H9 (cell line): ENCODE measurements at regions not wholly inside any gene's neighbourhood (a gene's known extent, or its start where the extent isn't known, plus 50 kb on each side); places are given as distances from the start of the nearest gene placed in this dataset.

Experiments
- DNase-seq: peaks from one replicate; pipeline ENCODE4 v3.0.0-alpha.2; 2017
- H2AFZ ChIP-seq: one replicate; pipeline ENCODE4 v1.6.1; 2013; ENCODE audit warnings: mild to moderate bottlenecking, low read length, control low read depth, moderate library complexity
- H2AK5ac ChIP-seq: 2 replicates; pipeline ENCODE4 v1.6.1; 2013; ENCODE audit warnings: low read length, control low read depth, mixed read lengths; ENCODE audit not compliant: insufficient read length
- H2BK120ac ChIP-seq: one replicate; pipeline ENCODE4 v1.6.1; 2013; ENCODE audit warnings: low read depth, mild to moderate bottlenecking, low read length, control low read depth, inconsistent platforms; ENCODE audit not compliant: poor library complexity, severe bottlenecking
- H2BK12ac ChIP-seq: 2 replicates; pipeline ENCODE4 v1.6.1; 2013; ENCODE audit warnings: low read length, control low read depth, mixed read lengths, low read depth; ENCODE audit not compliant: insufficient read length
- H2BK15ac ChIP-seq: 2 replicates; pipeline ENCODE4 v1.6.1; 2013; ENCODE audit warnings: low read depth, low read length, control low read depth
- H2BK20ac ChIP-seq: one replicate; pipeline ENCODE4 v1.6.1; 2013; ENCODE audit warnings: low read depth, mild to moderate bottlenecking, low read length, control low read depth, inconsistent platforms; ENCODE audit not compliant: poor library complexity, severe bottlenecking
- H2BK5ac ChIP-seq: 2 replicates; pipeline ENCODE4 v1.6.1; 2013; ENCODE audit warnings: low read length, control low read depth, mixed read lengths; ENCODE audit not compliant: insufficient read length
- H3K14ac ChIP-seq: 2 replicates; pipeline ENCODE4 v1.6.1; 2013; ENCODE audit warnings: low read length, control low read depth; ENCODE audit not compliant: insufficient read depth
- H3K18ac ChIP-seq: 2 replicates; pipeline ENCODE4 v1.6.1; 2013; ENCODE audit warnings: low read depth, mild to moderate bottlenecking, mixed read lengths, low read length, control low read depth; ENCODE audit not compliant: insufficient read length
- H3K23ac ChIP-seq: 2 replicates; pipeline ENCODE4 v1.6.1; 2013; ENCODE audit warnings: low read length, control low read depth, mixed read lengths, low read depth; ENCODE audit not compliant: insufficient read length
- H3K23me2 ChIP-seq: 2 replicates; pipeline ENCODE4 v1.6.1; 2013; ENCODE audit warnings: low read depth, mild to moderate bottlenecking, mixed read lengths, low read length, control low read depth; ENCODE audit not compliant: insufficient read length, poor library complexity, severe bottlenecking
- H3K27ac ChIP-seq: 2 replicates; pipeline ENCODE4 v1.5.1; 2013; ENCODE audit warnings: low read length, control low read depth, mixed read lengths, low read depth; ENCODE audit not compliant: insufficient read length
- H3K27me3 ChIP-seq: 2 replicates; pipeline ENCODE4 v1.6.1; 2013; ENCODE audit warnings: low read length, control low read depth, inconsistent platforms; ENCODE audit not compliant: insufficient read depth
- H3K4ac ChIP-seq: 2 replicates; pipeline ENCODE4 v1.6.1; 2013; ENCODE audit warnings: low read depth, mild to moderate bottlenecking, control low read depth, inconsistent platforms, low read length, moderate library complexity
- H3K4me1 ChIP-seq: 2 replicates; pipeline ENCODE4 v1.6.1; 2013; ENCODE audit warnings: low read length, control low read depth, inconsistent platforms; ENCODE audit not compliant: insufficient read depth
- H3K4me2 ChIP-seq: 2 replicates; pipeline ENCODE4 v1.6.1; 2013; ENCODE audit warnings: low read length, control low read depth, mixed read lengths; ENCODE audit not compliant: insufficient read length, insufficient read depth
- H3K56ac ChIP-seq: 2 replicates; pipeline ENCODE4 v1.6.1; 2013; ENCODE audit warnings: low read depth, mild to moderate bottlenecking, mixed read lengths, low read length, control low read depth; ENCODE audit not compliant: insufficient read length
- H3K79me1 ChIP-seq: 2 replicates; pipeline ENCODE4 v1.6.1; 2013; ENCODE audit warnings: low read depth, mild to moderate bottlenecking, moderate library complexity, low read length, control low read depth, inconsistent platforms; ENCODE audit not compliant: insufficient read depth, poor library complexity, severe bottlenecking
- H3K79me2 ChIP-seq: 2 replicates; pipeline ENCODE4 v1.6.1; 2013; ENCODE audit warnings: low read length, control low read depth, inconsistent platforms; ENCODE audit not compliant: insufficient read depth
- H3K9ac ChIP-seq: 2 replicates; pipeline ENCODE4 v1.6.1; 2013; ENCODE audit warnings: low read length, control low read depth, mixed read lengths; ENCODE audit not compliant: insufficient read length; ENCODE audit errors: extremely low read depth
- H3K9me3 ChIP-seq: one replicate; pipeline ENCODE4 v1.6.1; 2013; ENCODE audit warnings: low read depth, low read length, inconsistent platforms; ENCODE audit not compliant: control insufficient read depth
- H3T11ph ChIP-seq: one replicate; pipeline ENCODE4 v1.6.1; 2013; ENCODE audit warnings: mild to moderate bottlenecking, low read length, control low read depth, inconsistent platforms
- H4K20me1 ChIP-seq: one replicate; pipeline ENCODE4 v1.6.1; 2013; ENCODE audit not compliant: control insufficient read depth, insufficient read length, insufficient read depth
- H4K5ac ChIP-seq: 2 replicates; pipeline ENCODE4 v1.6.1; 2013; ENCODE audit warnings: low read depth, mild to moderate bottlenecking, mixed read lengths, low read length, control low read depth; ENCODE audit not compliant: insufficient read length
- H4K8ac ChIP-seq: replicated peaks from 2 replicates; pipeline ENCODE4 v1.6.1; 2013; ENCODE audit warnings: low read length, control low read depth, mixed read lengths, low read depth; ENCODE audit not compliant: insufficient read length
- H4K91ac ChIP-seq: 2 replicates; pipeline ENCODE4 v1.6.1; 2013; ENCODE audit warnings: low read depth, mild to moderate bottlenecking, moderate library complexity, mixed read lengths, low read length, control low read depth; ENCODE audit not compliant: insufficient read length
- H3K27ac Mint-ChIP-seq, 3 experiments: 2 replicates in 2 of 3; 3 replicates in 1 of 3; pipeline ENCODE4 v1.8.0; 2020 to 2021; ENCODE audit warnings: mixed read lengths in 3 of 3, mild to moderate bottlenecking in 1 of 3, moderate library complexity in 1 of 3
- H3K27me3 Mint-ChIP-seq: 2 replicates; pipeline ENCODE4 v1.8.0; 2021; ENCODE audit warnings: low read depth, mild to moderate bottlenecking, moderate library complexity, mixed read lengths
- H3K36me3 Mint-ChIP-seq, 3 experiments: 2 replicates in 2 of 3; 3 replicates in 1 of 3; pipeline ENCODE4 v1.8.0; 2020 to 2021; ENCODE audit warnings: low read depth in 3 of 3, mixed read lengths in 3 of 3; ENCODE audit not compliant: insufficient read depth in 1 of 3
- H3K4me1 Mint-ChIP-seq, 2 experiments: 2 replicates each; pipeline ENCODE4 v1.8.0; 2020; ENCODE audit warnings: mixed read lengths in 2 of 2
- H3K4me3 Mint-ChIP-seq, 2 experiments: 2 replicates in 1 of 2; 3 replicates in 1 of 2; pipeline ENCODE4 v1.8.0; 2020 to 2021; ENCODE audit warnings: mild to moderate bottlenecking in 2 of 2, mixed read lengths in 2 of 2, moderate library complexity in 1 of 2
- H3K9me3 Mint-ChIP-seq, 2 experiments: 2 replicates in 1 of 2; 3 replicates in 1 of 2; pipeline ENCODE4 v1.8.0; 2020; ENCODE audit warnings: mild to moderate bottlenecking in 2 of 2, mixed read lengths in 2 of 2, moderate library complexity in 1 of 2
- WGBS: extraction: QIAGEN DNeasy Blood & Tissue Kit; methylation state at CpG from one replicate; pipeline ENCODE4 v1.1.7; 2013; ENCODE audit warnings: missing lambda C conversion rate, low lambda C conversion rate, mixed read lengths; ENCODE audit not compliant: insufficient read length; ENCODE audit errors: extremely low coverage; 5-methylcytosine and 5-hydroxymethylcytosine counted together
- TF ChIP-seq, protein P1 (sequence below): fragments of 200-600 bp; sonication (generic); conservative IDR thresholded peaks from 3 replicates; pipeline ENCODE4 v1.8.0; 2021; ENCODE audit warnings: antibody characterized with exemption, mild to moderate bottlenecking

GRCh38 chr15:25172691-25173090 lies 217.9 kb downstream of the SNRPN start:
- DNase-seq, result no peak
- Histone ChIP-seq H3K79me2 (no peaks in the 10 kb centered on the region), H3K79me1 (no peaks in the 10 kb centered on the region), H2BK15ac (no peak overlapping the region), H4K91ac (no peak overlapping the region), H3K4ac (no peak overlapping the region), H3K18ac (no peak overlapping the region), H3K27me3 (no peaks in the 10 kb centered on the region), H3K23me2 (no peaks in the 10 kb centered on the region), H3K4me1 (no peaks in the 10 kb centered on the region), H4K5ac (no peak overlapping the region), H2BK20ac (no peak overlapping the region), H3K56ac (no peak overlapping the region), H3K23ac (no peak overlapping the region), H4K8ac (no peak overlapping the region), H2AFZ (no peak overlapping the region), H3K4me2 (no peak overlapping the region), H3K14ac (no peak overlapping the region), H3K27ac (no peak overlapping the region), H4K20me1 (no peaks in the 10 kb centered on the region), H3T11ph (no peak overlapping the region), H2AK5ac (no peak overlapping the region), H3K9ac (no peak overlapping the region), H2BK120ac (no peak overlapping the region), H3K9me3 (peaks cover 58% of the 10 kb centered on the region), H2BK12ac (no peak overlapping the region), H2BK5ac (no peak overlapping the region)
- TF ChIP-seq, protein P1, sequence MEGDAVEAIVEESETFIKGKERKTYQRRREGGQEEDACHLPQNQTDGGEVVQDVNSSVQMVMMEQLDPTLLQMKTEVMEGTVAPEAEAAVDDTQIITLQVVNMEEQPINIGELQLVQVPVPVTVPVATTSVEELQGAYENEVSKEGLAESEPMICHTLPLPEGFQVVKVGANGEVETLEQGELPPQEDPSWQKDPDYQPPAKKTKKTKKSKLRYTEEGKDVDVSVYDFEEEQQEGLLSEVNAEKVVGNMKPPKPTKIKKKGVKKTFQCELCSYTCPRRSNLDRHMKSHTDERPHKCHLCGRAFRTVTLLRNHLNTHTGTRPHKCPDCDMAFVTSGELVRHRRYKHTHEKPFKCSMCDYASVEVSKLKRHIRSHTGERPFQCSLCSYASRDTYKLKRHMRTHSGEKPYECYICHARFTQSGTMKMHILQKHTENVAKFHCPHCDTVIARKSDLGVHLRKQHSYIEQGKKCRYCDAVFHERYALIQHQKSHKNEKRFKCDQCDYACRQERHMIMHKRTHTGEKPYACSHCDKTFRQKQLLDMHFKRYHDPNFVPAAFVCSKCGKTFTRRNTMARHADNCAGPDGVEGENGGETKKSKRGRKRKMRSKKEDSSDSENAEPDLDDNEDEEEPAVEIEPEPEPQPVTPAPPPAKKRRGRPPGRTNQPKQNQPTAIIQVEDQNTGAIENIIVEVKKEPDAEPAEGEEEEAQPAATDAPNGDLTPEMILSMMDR, result no peak
- Mint-ChIP-seq H3K4me3 (no peak overlapping the region), H3K27ac (peak overlapping the region in 1 of 3 experiments; percentile 89; a peak in 1 of 7 replicates), H3K27me3 (no peaks in the 10 kb centered on the region; the same call in 1 of the 2 replicates), H3K4me1 (no peaks in the 10 kb centered on the region), H3K9me3 (peaks cover 73 to 81% of the 10 kb centered on the region in 2 experiments), H3K36me3 (peaks cover 12 to 19% (median 15%) of the 10 kb centered on the region in 3 experiments; a peak in 6 of 7 replicates)
- no CpG with 5 or more reads among the region's 6 CpGs for WGBS
